HL-60 (cell line): ENCODE measurements at regions not wholly inside any gene's neighbourhood (a gene's known extent, or its start where the extent isn't known, plus 50 kb on each side); places are given as distances from the start of the nearest gene placed in this dataset.

Source experiments
- DNase-seq, 2 experiments: peaks; one replicate each; pipeline ENCODE4 v3.0.0-alpha.2; 2010 to 2020; ENCODE audit warnings: low read depth in 1 of 2, low spot score in 1 of 2
- H3K27ac ChIP-seq: fragments of 250-450 bp; sonication (Bioruptor Pico); replicated peaks from 2 replicates; pipeline ENCODE4 v1.5.1; 2020; ENCODE audit warnings: mild to moderate bottlenecking, moderate library complexity
- H3K27me3 ChIP-seq: fragments of 250-450 bp; sonication (Bioruptor Pico); 2 replicates; pipeline ENCODE4 v1.5.1; 2021; ENCODE audit warnings: mild to moderate bottlenecking, moderate library complexity; ENCODE audit not compliant: insufficient read depth, poor library complexity, severe bottlenecking
- H3K4me3 ChIP-seq: replicated peaks from 2 replicates; pipeline ENCODE4 v1.5.1; 2011; ENCODE audit warnings: mild to moderate bottlenecking, control low read depth, low read length; ENCODE audit not compliant: insufficient read depth
- CTCF ChIP-seq: IDR thresholded peaks from one replicate; pipeline ENCODE4 v1.5.1; 2011; ENCODE audit warnings: low read length, control low read depth, inconsistent platforms; ENCODE audit not compliant: insufficient read depth
- GABPA ChIP-seq: IDR thresholded peaks from 2 replicates; pipeline ENCODE4 v1.6.1; 2012; ENCODE audit warnings: low read depth
- POLR2AphosphoS5 ChIP-seq: IDR thresholded peaks from 2 replicates; pipeline ENCODE4 v1.6.1; 2012; ENCODE audit warnings: low read depth
- REST ChIP-seq: IDR thresholded peaks from 2 replicates; pipeline ENCODE4 v1.6.1; 2012; ENCODE audit warnings: low read depth; ENCODE audit not compliant: insufficient replicate concordance
- SPI1 ChIP-seq: IDR thresholded peaks from 2 replicates; pipeline ENCODE4 v1.6.1; 2012; ENCODE audit warnings: low read depth, mild to moderate bottlenecking, borderline replicate concordance

GRCh38 chr6:10149603-10150002, 265.3 kb downstream of the TFAP2A start:
- no peak overlapping the region for H3K27ac ChIP-seq
- H3K27me3 ChIP-seq, result no peaks in the 10 kb centered on the region
- no peak for DNase-seq
- TF ChIP-seq REST (no peak), CTCF (no peak), GABPA (no peak), SPI1 (no peak), POLR2AphosphoS5 (no peak)
- no peak overlapping the region for H3K4me3 ChIP-seq

GRCh38 chr6:10146715-10147451, 268.0 kb downstream of the TFAP2A start:
- no peak for TF ChIP-seq GABPA
- TF ChIP-seq REST, result no peak
- TF ChIP-seq SPI1, result no peak
- TF ChIP-seq CTCF, result no peak
- no peak for TF ChIP-seq POLR2AphosphoS5
- DNase-seq, result peak; percentile 5 to 10
- Histone ChIP-seq H3K27ac (no peak overlapping the region), H3K27me3 (no peaks in the 10 kb centered on the region), H3K4me3 (no peak overlapping the region)

- DNase-seq, result no peak
- H3K4me3 ChIP-seq, result no peak overlapping the region
- H3K27me3 ChIP-seq, result no peaks in the 10 kb centered on the region
- no peak for TF ChIP-seq POLR2AphosphoS5
- no peak for TF ChIP-seq GABPA
- TF ChIP-seq CTCF, result no peak
- no peak for TF ChIP-seq SPI1
- TF ChIP-seq REST, result no peak
- no peak overlapping the region for H3K27ac ChIP-seq
These were observed 270.1 kb downstream of the TFAP2A start for GRCh38 chr6:10144772-10145171.
